ENCODE measurements at regions not wholly inside any gene's neighbourhood (a gene's known extent, or its start where the extent isn't known, plus 50 kb on each side); places are given as distances from the start of the nearest gene placed in this dataset.

DNA sequence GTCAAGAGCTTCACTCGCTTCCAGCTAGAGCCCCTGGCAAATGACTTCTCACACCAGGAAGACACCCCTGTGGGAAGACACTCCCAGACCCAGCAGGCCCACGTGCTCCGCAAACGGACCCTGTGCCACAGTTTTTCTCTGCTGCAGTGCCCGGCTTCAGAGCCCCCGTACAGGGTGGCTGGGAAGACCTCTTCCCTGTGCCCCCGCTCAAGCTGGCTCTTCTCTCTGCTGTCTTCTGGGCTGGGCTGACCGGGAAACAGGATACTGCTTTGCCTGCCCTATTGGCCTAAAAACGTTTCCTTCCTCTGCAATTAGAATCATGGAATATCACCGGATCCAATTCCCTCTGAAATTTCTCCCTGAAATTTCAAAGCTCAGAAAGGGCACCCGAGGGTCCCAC, 63.7 kb upstream of the CRHR1 start:
- DNase-seq (ENCODE audit: low spot score) = no peak

DNA sequence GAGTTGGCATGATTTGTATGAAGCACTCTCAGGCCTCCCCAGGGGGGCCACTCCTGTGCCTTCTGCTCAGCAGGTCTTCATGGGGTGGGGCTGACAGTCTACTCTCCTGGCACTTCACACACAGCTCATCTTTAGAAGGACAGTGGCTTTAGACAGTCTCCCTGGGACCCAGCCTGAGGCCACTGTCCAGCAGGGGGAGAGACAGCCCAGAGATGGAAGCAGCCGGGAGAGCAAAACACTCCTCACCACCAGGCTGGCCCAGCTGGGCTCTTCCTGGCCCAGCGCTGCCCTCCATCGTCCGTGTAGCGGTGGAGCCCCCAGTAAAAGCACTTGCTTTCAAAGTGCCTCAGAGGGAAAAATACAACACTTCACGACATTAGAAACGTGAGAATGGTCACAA, 62.0 kb upstream of the CRHR1 start:
- DNase-seq (ENCODE audit: low spot score) = no peak

DNA sequence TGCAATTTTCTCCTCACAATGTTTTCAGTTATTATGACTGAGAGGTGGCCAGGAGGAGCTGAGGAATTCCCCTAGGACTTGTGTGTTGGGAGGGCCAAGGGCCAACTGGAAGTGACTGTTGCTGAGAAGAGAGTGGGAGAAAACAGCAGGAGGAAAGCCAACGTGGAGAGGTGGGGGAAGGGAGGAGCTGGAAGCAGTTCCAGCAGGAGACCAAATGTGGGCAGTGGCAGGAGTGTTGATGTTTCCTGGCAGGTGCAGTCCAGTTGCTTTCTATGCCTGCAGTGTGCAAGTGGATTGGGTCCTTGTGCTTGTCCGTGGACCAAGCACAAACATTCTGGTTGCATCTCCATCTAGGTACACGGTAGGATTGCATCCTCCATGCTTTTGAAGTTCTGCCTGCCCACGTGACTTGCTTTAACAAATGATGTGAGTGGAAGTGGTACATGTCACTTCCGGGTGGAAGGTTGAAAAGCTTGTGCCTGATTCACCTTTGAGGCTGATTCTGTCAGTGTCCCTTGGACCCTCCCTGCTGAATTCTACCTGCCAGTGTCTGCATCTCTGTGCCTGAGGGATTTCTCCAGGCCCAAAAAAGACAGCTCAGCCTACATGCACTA, 54.7 kb upstream of the CRHR1 start:
- no peak for DNase-seq (ENCODE audit: low spot score)

DNA sequence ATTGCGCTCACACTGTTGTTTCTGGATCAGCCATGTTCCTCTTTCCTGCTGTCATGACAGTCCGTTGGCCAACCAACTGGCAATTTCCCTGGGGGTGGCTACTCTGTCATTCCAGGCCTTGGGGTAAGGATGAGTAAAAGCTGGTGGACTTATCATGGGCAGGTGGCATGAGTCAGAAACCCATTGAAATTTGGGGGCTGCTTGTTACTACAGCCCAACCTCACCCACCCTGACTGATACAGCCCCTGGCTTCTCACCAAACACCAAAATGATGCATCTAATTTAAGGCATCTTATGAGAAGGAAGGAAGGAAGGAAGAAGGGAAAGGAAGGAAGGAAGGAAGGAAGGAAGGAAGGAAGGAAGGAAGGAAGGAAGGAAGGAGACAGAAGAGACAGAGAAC, 53.9 kb upstream of the CRHR1 start:
- DNase-seq (ENCODE audit: low spot score) = no peak

DNA sequence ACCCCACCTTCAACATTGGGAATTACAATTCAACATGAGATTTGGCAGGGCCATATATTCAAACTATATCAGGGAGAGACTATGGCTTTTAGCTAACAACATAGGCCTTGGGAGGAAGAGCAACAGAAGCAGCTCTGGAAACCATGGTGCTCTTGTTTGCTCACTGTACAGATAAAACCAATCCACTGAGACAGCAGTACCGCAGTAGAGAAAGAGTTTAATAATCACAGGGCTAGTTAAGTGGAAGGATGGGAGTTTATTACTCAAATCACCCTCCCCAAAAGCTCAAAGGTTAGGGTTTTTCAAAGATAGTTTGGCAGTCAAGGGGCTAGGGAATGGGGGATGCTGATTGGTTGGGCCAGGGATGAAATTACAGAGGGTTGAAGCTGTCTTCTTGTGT, 52.7 kb upstream of the CRHR1 start:
- DNase-seq (ENCODE audit: low spot score) = no peak

DNA sequence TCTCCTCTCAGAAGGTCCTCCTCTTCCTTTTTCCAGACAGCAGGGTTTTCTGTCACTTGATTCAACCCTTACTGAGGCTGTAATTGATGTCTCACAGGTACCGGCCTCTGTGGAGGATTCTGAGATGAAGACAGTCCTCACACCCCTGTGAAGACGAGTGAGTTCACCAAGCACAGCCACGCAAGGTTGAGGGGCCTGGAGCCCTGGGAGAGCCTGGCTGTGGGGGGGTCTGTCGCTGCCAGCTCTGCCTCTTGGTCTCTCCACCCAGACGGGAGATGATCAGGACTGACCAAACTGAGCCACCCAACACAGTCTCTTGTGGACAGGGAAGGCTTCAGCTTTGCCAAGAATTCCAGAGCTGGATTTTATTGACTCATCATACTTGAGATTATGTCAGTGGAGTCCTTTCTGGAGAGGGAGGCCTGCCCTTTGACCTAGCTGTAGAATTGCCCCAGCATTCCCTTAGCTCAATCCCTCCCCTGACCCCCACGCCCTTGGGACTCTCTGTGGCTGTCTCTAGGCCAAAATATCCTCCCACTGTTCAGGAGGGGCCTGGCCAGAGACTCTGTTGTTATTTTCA, 51.1 kb upstream of the CRHR1 start:
- no peak for DNase-seq (ENCODE audit: low spot score)

DNA sequence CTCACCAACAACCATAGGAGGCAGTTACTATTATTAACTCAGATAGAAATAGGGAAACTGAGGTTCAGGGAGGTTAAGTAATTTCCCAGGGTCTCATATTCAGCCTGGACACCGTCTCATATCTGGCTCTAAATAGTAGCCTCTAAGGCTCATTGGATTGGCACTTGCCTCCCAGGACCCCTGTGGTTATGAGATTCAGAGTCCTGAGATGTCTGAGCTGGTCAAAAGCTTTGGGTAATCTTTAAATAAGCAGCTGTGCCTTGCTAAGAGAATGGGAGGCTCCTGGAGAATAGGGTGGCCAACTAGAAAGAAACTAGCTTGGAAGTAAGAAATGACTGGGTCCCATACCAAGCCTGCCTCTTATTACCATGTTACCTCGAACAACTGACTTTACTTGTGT, 50.3 kb upstream of the CRHR1 start:
- no peak for DNase-seq (ENCODE audit: low spot score)
